PFSK-1 (cell line): ENCODE measurements at regions not wholly inside any gene's neighbourhood (a gene's known extent, or its start where the extent isn't known, plus 50 kb on each side); places are given as distances from the start of the nearest gene placed in this dataset.

Experiments used
- FOXP2 ChIP-seq: optimal IDR thresholded peaks from 2 replicates; pipeline ENCODE3; 2011; ENCODE audit warnings: borderline replicate concordance, control low read depth, inconsistent platforms; ENCODE audit not compliant: insufficient read depth; ENCODE audit errors: extremely low read length, extremely low read depth
- POLR2AphosphoS5 ChIP-seq: IDR thresholded peaks from 2 replicates; pipeline ENCODE4 v1.6.1; 2012; ENCODE audit warnings: low read depth, mild to moderate bottlenecking, control low read depth, low read length, moderate library complexity
- SIN3A ChIP-seq: IDR thresholded peaks from 2 replicates; pipeline ENCODE4 v1.6.1; 2012; ENCODE audit warnings: mild to moderate bottlenecking, low read length, moderate library complexity, borderline replicate concordance; ENCODE audit not compliant: insufficient read depth
- TAF1 ChIP-seq: IDR thresholded peaks from 2 replicates; pipeline ENCODE4 v1.6.1; 2012; ENCODE audit warnings: low read length, control low read depth, borderline replicate concordance; ENCODE audit not compliant: insufficient read depth
- TF ChIP-seq, protein P1 (sequence below), 2 experiments: IDR thresholded peaks; 2 replicates each; pipeline versions ENCODE4 v1.6.1 to v1.8.0; 2011 to 2012; ENCODE audit warnings: low read depth in 2 of 2, low read length in 2 of 2, control low read depth in 1 of 2, inconsistent platforms in 1 of 2, mild to moderate bottlenecking in 1 of 2, moderate library complexity in 1 of 2; ENCODE audit not compliant: insufficient read depth in 1 of 2

- TF ChIP-seq FOXP2 (no peak), SIN3A (no peak), TAF1 (no peak), POLR2AphosphoS5 (no peak)
- TF ChIP-seq, protein P1, sequence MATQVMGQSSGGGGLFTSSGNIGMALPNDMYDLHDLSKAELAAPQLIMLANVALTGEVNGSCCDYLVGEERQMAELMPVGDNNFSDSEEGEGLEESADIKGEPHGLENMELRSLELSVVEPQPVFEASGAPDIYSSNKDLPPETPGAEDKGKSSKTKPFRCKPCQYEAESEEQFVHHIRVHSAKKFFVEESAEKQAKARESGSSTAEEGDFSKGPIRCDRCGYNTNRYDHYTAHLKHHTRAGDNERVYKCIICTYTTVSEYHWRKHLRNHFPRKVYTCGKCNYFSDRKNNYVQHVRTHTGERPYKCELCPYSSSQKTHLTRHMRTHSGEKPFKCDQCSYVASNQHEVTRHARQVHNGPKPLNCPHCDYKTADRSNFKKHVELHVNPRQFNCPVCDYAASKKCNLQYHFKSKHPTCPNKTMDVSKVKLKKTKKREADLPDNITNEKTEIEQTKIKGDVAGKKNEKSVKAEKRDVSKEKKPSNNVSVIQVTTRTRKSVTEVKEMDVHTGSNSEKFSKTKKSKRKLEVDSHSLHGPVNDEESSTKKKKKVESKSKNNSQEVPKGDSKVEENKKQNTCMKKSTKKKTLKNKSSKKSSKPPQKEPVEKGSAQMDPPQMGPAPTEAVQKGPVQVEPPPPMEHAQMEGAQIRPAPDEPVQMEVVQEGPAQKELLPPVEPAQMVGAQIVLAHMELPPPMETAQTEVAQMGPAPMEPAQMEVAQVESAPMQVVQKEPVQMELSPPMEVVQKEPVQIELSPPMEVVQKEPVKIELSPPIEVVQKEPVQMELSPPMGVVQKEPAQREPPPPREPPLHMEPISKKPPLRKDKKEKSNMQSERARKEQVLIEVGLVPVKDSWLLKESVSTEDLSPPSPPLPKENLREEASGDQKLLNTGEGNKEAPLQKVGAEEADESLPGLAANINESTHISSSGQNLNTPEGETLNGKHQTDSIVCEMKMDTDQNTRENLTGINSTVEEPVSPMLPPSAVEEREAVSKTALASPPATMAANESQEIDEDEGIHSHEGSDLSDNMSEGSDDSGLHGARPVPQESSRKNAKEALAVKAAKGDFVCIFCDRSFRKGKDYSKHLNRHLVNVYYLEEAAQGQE (IDR thresholded peaks at IDR 0.05; ENCODE audit: insufficient read depth in 1 of 2, low read depth in 2 of 2, low read length in 2 of 2): no peak
Measured at GRCh38 chr5:18420711-18421110, 786.5 kb downstream of the TAF11L14 start.

GRCh38 chr5:18433336-18433735, 799.1 kb downstream of the TAF11L14 start:
- no peak for TF ChIP-seq TAF1
- TF ChIP-seq POLR2AphosphoS5: no peak

DNA sequence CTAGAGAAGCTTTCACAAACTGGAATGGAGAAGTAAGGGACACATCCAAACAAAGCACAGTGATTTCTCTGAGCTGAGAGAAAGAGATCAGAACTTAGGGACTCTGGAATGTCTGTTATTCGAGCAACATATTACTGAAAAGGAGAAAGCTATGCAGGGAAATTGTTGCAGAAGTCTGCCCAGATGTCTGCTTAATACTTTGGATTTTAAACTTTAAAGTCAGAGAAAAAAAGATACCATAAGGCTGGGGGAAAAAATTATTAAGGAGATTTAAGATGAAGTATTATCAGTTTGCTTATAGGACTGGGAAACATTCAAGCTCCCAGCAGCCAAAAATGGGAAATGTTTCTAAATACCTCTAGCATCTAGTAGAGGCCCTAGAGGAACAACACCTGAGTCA, 803.9 kb downstream of the TAF11L14 start:
- TF ChIP-seq FOXP2: no peak
- TF ChIP-seq POLR2AphosphoS5: no peak
- TF ChIP-seq, protein P1 (IDR thresholded peaks at IDR 0.05; ENCODE audit: insufficient read depth in 1 of 2, low read depth in 2 of 2, low read length in 2 of 2): no peak
- TF ChIP-seq SIN3A: no peak
- TF ChIP-seq TAF1: no peak

- TF ChIP-seq TAF1: no peak
- no peak for TF ChIP-seq POLR2AphosphoS5
- no peak for TF ChIP-seq FOXP2
- TF ChIP-seq, protein P1 (IDR thresholded peaks at IDR 0.05; ENCODE audit: insufficient read depth in 1 of 2, low read depth in 2 of 2, low read length in 2 of 2): no peak
- TF ChIP-seq SIN3A: no peak
Measured at GRCh38 chr5:18455521-18455920, 821.3 kb downstream of the TAF11L14 start.

- no peak for TF ChIP-seq TAF1
- TF ChIP-seq, protein P1 (IDR thresholded peaks at IDR 0.05; ENCODE audit: insufficient read depth in 1 of 2, low read depth in 2 of 2, low read length in 2 of 2): no peak
- no peak for TF ChIP-seq FOXP2
- TF ChIP-seq SIN3A: no peak
- no peak for TF ChIP-seq POLR2AphosphoS5
Measured at GRCh38 chr5:18457255-18457654, 823.0 kb downstream of the TAF11L14 start.

DNA sequence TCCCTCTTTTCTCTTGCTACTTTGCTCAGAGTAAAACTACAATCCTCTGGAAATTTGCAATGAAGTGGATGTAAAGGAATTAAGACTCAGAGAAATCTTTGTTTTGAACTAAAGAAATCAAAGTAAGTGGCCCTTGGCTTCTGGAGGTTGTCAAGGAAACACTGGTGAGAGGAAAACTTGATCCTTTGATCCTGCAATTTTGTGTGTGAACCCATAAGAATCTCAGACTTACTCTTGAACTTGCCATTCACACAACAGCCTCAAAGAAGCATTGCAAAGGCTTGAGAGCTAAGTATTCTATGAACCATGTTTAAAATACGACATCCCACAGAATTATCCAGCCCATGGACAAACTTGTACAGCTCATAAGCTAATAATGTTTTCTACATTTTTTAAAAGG, 827.5 kb downstream of the TAF11L14 start:
- TF ChIP-seq POLR2AphosphoS5: no peak
- TF ChIP-seq FOXP2: no peak
- TF ChIP-seq, protein P1 (IDR thresholded peaks at IDR 0.05; ENCODE audit: insufficient read depth in 1 of 2, low read depth in 2 of 2, low read length in 2 of 2): no peak
- no peak for TF ChIP-seq SIN3A
- TF ChIP-seq TAF1: no peak
